ENCODE measurements at regions not wholly inside any gene's neighbourhood (a gene's known extent, or its start where the extent isn't known, plus 50 kb on each side); places are given as distances from the start of the nearest gene placed in this dataset.

DNA sequence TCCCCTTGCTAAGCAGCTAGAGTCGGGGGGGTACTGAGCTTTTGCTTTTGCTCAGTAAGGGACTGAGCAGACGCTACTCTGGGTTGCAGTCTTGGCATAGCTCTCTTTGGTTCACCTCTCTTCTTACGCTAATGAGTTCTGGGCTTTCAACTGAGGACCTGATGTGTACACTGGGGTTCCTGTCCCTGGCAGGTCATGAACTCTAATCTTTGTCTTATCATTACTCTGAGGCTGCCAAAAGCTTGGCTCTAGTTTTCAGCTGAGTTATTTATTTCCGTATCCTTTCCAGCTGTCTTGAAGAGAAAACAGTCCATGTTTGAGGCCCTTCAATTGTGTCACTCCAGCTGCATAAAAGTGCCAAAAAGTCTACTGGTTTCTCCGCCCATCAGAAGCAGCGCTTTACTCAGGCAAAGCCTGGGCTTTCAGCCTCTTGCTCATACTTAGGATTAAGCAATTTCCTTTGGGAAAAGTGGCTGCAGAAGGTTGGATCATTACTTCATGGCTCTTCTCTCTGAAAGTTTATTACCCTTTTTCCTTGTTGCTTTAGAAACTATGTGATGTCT is 121.0 kb upstream of the STOX2 start:
- Histone ChIP-seq H3K4me3 (ENCODE audit: insufficient read depth, low read length, poor library complexity, severe bottlenecking) (no peak overlapping the region), H3K9me3 (ENCODE audit: insufficient read depth, low read length) (no peaks in the 10 kb centered on the region), H3K4me2 (ENCODE audit: low read depth, low read length, poor library complexity, severe bottlenecking) (no peak overlapping the region), H3K79me2 (ENCODE audit: insufficient read depth, low read length) (no peaks in the 10 kb centered on the region), H3F3A (ENCODE audit: insufficient read depth) (no peaks in the 10 kb centered on the region), H3K27ac (ENCODE audit: low read depth, low read length) (no peak overlapping the region), H2AFZ (ENCODE audit: low read depth, low read length, severe bottlenecking) (no peak overlapping the region), H3K36me3 (ENCODE audit: low read length) (no peaks in the 10 kb centered on the region), H3K9me2 (replicated peaks; ENCODE audit: insufficient read depth, low read length) (no peaks in the 10 kb centered on the region), H3K9ac (ENCODE audit: low read length) (no peak overlapping the region), H3K27me3 (ENCODE audit: low read length) (no peaks in the 10 kb centered on the region), H4K20me1 (ENCODE audit: low read depth, low read length) (no peaks in the 10 kb centered on the region)
- TF ChIP-seq EZH2phosphoT487 (conservative IDR thresholded peaks at IDR 0.05; ENCODE audit: low read length) (no peak), CTCF (IDR thresholded peaks at IDR 0.05; ENCODE audit: insufficient read depth, low read length, poor library complexity, severe bottlenecking) (no peak)

GRCh38 chr4:183788308-183788905 is 116.7 kb upstream of the STOX2 start:
- no peaks in the 10 kb centered on the region for H3K36me3 ChIP-seq (ENCODE audit: low read length)
- no peaks in the 10 kb centered on the region for H4K20me1 ChIP-seq (ENCODE audit: low read depth, low read length)
- H3K4me2 ChIP-seq (ENCODE audit: low read depth, low read length, poor library complexity, severe bottlenecking), result no peak overlapping the region
- H3F3A ChIP-seq (ENCODE audit: insufficient read depth), result no peaks in the 10 kb centered on the region
- TF ChIP-seq CTCF (IDR thresholded peaks at IDR 0.05; ENCODE audit: insufficient read depth, low read length, poor library complexity, severe bottlenecking), result no peak
- TF ChIP-seq EZH2phosphoT487 (conservative IDR thresholded peaks at IDR 0.05; ENCODE audit: low read length), result no peak
- no peak overlapping the region for H3K27ac ChIP-seq (ENCODE audit: low read depth, low read length)
- no peak overlapping the region for H2AFZ ChIP-seq (ENCODE audit: low read depth, low read length, severe bottlenecking)
- H3K4me3 ChIP-seq (ENCODE audit: insufficient read depth, low read length, poor library complexity, severe bottlenecking), result no peak overlapping the region
- H3K27me3 ChIP-seq (ENCODE audit: low read length), result 0 out of 2 replicates have a peak, but pooled peaks cover 3% of the 10 kb centered on the region
- H3K9me3 ChIP-seq (ENCODE audit: insufficient read depth, low read length), result no peaks in the 10 kb centered on the region
- no peaks in the 10 kb centered on the region for H3K79me2 ChIP-seq (ENCODE audit: insufficient read depth, low read length)
- no peaks in the 10 kb centered on the region for H3K9me2 ChIP-seq (replicated peaks; ENCODE audit: insufficient read depth, low read length)
- H3K9ac ChIP-seq (ENCODE audit: low read length), result no peak overlapping the region

GRCh38 chr4:183789657-183790056 is 115.5 kb upstream of the STOX2 start:
- no peak overlapping the region for H3K27ac ChIP-seq (ENCODE audit: low read depth, low read length)
- no peak overlapping the region for H3K9ac ChIP-seq (ENCODE audit: low read length)
- TF ChIP-seq EZH2phosphoT487 (conservative IDR thresholded peaks at IDR 0.05; ENCODE audit: low read length) (no peak), CTCF (IDR thresholded peaks at IDR 0.05; ENCODE audit: insufficient read depth, low read length, poor library complexity, severe bottlenecking) (no peak)
- no peak overlapping the region for H2AFZ ChIP-seq (ENCODE audit: low read depth, low read length, severe bottlenecking)
- no peaks in the 10 kb centered on the region for H3K36me3 ChIP-seq (ENCODE audit: low read length)
- no peaks in the 10 kb centered on the region for H4K20me1 ChIP-seq (ENCODE audit: low read depth, low read length)
- H3K4me3 ChIP-seq (ENCODE audit: insufficient read depth, low read length, poor library complexity, severe bottlenecking), result no peak overlapping the region
- H3K27me3 ChIP-seq (ENCODE audit: low read length), result 0 out of 2 replicates have a peak, but pooled peaks cover 3% of the 10 kb centered on the region
- H3K79me2 ChIP-seq (ENCODE audit: insufficient read depth, low read length), result no peaks in the 10 kb centered on the region
- H3K9me3 ChIP-seq (ENCODE audit: insufficient read depth, low read length), result no peaks in the 10 kb centered on the region
- H3K9me2 ChIP-seq (replicated peaks; ENCODE audit: insufficient read depth, low read length), result no peaks in the 10 kb centered on the region
- H3F3A ChIP-seq (ENCODE audit: insufficient read depth), result no peaks in the 10 kb centered on the region
- no peak overlapping the region for H3K4me2 ChIP-seq (ENCODE audit: low read depth, low read length, poor library complexity, severe bottlenecking)
